GM19438 (cell line): ENCODE measurements at regions not wholly inside any gene's neighbourhood (a gene's known extent, or its start where the extent isn't known, plus 50 kb on each side); places are given as distances from the start of the nearest gene placed in this dataset.
"Not testable (repeated sequence)": the region's sequence is repeated elsewhere in the genome, so short reads cannot be mapped to it uniquely, and the experiment has no call there.

Experiments used
- ATAC-seq: cut with Tn5 transposase; IDR thresholded peaks from one replicate; pipeline ENCODE4 v1.9.1; 2021; ENCODE audit warnings: low read depth; ENCODE audit not compliant: unreplicated experiment

DNA sequence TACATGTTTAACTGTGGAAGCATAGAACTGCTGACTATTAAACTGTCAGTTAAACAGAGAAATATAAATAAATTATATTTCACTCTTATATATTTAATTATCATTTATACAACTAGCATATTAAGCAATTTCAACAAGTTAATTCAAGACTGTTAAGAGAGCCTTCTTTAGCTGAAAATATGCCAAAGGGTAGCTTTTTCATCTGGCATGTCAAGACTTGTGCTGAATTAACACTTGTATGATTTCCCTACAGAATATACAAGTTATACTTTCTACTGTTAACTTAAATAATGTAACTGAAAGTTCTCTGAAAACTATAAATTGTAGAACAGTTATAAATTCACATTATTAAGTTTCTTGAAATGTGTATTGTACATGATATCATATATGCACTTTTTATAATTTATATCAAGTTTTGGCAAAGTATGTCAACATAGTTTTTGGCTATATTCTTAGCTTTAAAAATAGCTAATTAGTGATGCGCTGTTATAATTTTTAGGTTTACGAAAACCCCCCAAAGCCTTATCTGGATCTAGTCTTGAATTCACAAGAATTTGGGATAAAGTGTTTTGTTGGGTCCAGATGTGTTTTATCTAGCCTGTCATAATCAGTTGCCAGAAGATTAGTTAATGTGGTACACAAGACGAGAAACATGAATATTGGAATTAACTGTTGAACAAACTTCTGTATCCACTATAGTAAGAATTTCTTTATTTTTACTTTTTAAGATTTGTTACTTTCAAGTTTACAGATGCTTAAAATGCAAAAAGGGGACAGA lies 231.1 kb upstream of the FOXP2 start:
- no peak for ATAC-seq

DNA sequence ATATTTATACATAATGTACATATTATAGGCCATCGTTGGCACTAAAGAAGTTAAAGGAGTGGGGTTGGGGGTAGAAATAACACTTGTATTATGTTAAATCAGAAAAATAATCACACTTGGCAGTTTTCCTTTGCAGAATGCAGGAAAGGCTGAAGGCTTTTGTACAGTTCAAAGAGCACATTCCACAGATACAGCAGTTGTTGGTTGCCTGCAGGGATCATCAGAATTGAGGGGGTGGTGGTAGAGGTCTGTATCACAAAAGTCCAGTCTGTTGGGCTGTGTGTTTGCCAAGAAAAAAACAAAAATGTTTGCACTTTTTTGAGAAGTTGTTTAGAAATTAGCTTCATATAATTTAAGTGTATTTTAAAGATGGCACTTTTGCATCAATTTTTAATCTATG lies 231.8 kb upstream of the FOXP2 start:
- ATAC-seq: no peak

DNA sequence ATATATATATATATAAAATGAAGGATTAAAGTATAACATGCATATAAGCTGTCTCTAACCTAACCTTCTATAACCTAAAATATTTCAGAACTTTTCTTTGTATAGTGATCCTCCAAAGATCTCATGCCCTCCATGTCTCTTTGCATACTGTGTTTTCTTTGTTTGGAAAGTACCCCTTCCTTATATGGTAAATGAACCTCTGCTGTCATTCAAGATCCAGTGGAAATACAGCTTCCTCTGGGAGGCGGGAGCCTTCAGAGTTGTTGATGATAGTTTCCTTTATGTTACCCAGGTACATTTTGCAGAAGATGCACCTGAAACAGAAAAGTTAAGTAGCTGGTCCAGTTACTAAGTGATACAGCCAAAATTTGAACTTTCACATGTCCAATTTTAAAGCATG lies 233.3 kb upstream of the FOXP2 start:
- no peak for ATAC-seq

DNA sequence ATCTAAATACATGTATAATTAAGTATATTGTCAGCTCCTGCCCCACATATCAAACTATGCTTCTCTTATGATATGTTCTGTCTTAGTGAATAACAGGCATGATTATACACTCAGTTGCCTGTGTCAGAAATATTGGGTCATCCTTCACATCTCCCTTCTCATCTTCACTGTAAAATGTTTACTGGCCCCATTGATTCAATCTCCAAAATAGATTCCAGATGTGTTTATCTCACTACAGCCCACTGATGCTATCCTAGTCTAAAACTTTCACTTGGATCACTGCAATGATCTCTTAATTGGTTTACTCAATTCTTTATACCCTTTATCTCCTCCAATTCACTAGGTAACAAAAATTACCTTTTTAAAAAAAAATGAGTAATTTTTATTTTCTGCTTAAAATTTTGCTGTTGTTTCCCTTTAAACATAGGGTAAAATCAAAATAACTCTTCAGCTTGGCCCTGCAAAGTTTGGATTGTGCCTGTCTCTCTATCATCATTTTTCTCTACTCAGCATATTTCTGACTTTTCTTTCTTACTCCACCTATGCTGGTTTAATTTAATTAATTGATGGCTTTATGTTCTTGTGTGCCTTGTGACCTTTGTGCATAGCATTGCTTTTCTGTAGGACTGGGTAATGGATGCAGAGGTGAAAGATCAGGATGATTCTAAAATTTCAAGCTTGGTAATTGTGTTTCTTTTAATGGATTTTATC lies 233.9 kb upstream of the FOXP2 start:
- no peak for ATAC-seq

DNA sequence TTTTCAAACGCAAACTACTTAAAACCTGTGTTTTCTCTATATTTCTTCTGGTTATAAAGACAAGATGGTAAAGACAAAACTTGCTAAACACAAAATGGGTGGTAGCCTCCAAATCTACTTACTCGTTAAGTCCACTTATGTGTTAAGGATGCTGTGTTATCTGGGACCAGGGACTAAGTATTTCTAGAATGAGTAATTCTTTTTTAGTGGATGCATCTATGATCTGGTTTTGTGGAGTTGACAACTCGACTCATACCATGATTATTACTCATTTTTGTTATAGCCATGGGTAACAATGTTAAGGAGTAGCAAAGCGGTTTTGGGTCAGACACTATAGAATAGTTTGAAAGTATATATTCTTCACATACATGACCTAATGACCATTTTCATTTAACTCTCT lies 239.5 kb upstream of the FOXP2 start:
- ATAC-seq: no peak

DNA sequence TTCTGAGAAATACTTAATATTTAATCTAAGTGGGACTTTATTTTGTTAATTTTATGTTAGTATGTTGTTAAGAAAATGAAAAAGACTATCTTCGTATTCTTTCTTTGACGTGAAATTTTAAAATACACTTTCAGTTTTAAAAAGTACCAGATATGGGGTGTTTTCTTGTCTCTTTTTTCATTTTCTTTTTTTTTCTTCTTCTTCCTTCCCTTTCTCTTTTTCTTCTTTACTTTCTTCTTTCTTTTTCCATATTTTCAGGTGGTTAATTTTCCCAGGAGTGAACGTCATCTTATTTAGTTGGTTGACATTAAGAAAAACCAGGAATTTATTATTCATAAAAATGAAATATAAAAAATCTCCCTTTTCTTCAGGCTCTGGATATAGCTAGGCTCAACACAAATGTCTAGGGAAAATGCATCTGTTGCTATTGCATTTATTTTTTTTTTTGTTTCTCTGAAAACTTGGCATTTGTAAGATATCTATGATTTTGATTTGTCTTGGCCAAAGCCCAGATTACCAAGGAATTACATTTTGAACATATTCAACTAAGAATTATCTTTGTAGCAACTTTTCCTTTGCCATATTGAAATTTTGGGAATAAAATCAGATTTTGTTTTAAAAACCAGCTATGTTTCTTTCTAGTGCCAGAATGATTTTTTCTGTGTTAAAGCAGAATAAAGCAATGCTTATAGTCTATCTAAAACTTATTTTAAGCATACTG lies 241.3 kb upstream of the FOXP2 start:
- ATAC-seq: no peak

DNA sequence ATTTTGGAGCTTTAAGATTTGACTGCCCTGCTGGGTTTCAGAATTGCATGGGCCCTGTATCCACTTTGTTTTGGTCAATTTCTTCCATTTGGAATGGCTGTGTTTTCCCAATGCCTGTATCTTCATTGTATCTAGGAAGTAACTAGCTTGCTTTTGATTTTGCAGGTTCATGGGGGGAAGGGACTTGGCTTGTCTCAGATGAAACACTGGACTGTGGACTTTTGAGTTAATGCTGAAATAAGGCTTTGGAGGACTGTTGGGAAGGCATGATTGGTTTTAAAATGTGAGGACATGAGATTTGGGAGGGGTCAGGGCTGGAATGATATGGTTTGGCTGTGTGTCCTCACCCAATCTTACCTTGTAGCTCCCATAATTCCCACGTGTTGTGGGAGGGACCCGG lies 245.2 kb upstream of the FOXP2 start:
- ATAC-seq: not testable (repeated sequence)

DNA sequence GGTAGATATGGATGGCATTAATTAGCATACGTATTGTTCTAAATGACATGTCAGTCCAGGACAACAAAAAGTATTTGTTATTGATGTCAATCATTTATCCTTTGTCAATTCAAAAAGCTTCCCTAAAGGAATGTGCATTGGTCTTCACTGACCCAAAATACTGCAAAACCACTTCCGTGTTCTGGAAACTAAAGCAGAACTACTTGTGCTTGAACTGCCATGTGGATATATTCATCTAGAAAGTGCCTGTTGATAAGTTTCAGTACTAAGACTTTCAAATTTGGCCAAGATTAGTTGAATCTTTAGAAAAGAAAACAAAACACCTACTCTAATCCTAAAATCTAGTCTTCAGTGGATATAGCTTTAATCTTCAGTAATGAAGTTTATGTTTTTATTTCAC lies 242.1 kb upstream of the PPP1R3A start:
- no peak for ATAC-seq

DNA sequence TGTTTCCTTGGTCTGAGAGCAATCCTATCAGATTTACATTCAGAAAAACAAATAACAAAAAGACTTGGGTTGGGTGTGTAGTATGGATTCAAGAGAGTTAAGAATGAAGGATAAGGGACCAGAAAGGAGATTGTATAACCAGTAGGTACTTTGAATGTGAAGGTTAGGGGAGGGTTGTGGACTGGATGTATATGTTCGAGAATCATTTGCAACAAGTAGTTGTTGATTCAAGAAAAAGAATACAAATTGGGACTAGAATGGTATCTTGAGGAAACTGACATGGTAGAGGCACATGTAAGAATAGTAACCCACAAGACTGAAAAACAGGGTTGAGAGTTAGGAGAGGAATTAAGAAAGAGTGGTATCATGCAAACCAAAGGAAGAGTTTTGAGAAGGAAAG lies 240.0 kb upstream of the PPP1R3A start:
- ATAC-seq: no peak

DNA sequence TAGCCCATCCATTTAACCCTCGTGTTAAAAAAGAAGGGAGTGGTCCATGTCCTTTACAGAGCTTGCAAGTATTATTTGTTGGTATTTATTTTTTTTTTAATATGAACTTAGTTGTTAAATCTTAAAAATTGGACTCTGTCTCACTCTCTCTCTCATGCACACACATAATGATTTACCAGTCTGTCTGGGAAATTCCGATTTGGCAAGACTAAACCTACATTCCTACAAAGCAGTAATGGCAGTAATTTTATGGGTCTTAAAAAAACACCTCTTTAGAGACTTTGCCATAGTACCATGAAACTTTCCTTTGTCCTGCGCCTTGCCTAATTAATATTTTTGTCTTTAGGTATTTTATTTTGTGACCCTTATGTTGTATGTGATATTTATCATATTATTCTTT lies 239.5 kb upstream of the PPP1R3A start:
- no peak for ATAC-seq

DNA sequence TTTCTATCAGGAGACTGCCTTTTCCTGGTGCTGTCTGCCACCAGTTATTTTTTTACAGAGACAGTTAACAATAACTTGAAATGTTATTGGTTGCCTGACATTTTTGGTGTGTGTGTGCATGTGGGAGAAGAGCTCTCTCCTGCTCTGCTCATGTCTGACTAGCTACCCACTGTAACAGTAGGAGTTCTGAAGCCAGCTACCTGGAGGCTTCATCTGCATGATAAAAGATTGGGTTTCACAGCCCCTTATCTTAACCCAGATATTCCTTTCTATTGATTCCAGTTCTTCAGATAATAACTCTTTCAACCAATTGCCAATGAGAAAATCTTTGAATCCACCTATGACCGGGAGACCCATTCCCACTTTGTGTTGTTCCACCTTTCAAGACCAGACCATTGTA lies 237.4 kb upstream of the PPP1R3A start:
- no peak for ATAC-seq

DNA sequence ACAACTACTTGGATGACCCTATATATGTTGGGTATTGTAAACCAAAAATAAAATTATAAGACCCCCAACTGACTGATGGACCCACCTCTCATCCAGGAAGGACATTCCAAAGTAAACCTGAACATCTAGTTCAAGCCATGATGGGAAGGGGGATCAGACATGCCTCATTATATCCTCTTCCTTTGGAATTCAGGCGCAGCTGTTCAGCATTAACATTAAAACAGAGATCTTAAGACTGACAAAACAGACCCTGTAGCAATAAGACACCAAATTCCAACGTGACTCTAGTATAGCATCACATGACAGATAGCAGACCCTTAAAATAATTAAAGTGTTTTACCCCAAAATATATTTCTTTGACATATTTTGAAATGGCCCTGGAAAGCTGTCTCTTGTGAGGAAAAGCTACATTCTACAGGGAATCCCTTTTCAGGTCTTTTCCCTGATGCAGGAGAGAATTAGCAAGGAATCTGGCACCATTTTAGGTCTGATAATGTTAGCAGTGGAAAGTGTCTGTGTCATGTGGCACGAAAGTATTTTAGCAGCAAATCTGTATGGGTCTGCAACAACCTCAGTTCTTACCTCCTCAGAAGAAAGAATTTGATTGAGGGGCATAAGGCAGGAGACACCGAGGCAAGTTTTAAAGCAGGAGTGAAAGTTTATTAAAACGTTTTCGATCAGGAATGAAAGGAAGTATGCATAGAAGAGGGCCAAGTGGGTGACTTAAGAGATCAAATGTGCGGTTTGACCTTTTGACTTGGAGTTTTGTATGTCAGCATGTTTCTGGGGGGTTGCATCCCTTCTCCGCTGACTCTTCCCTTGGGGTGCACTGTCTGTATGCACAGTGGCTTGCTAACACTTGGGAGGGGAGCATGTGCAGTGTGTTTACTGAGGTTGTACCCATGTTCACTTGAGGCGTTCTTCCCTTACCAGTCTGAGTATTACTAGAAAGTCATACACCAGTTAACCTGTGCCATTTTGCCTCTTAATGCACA lies 236.6 kb upstream of the PPP1R3A start:
- no peak for ATAC-seq

DNA sequence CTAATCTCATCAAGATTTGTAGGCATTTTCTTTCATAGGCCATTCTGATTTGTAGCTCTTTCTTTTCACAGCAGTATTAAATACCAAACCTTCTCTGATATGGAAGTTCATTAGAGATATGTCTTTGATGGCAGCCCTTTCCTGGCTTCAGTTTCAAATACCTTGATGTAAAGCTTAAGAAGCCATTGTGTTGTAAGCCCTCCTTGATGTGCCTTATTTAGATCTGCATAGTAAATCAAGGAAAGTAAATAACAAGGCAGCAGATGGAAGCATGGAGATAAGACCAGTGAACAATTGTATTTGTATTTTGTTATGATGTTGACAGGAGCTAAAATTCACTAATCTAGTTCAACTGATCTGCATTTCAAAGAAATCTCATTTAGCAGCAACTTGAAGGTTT lies 234.9 kb upstream of the PPP1R3A start:
- no peak for ATAC-seq

DNA sequence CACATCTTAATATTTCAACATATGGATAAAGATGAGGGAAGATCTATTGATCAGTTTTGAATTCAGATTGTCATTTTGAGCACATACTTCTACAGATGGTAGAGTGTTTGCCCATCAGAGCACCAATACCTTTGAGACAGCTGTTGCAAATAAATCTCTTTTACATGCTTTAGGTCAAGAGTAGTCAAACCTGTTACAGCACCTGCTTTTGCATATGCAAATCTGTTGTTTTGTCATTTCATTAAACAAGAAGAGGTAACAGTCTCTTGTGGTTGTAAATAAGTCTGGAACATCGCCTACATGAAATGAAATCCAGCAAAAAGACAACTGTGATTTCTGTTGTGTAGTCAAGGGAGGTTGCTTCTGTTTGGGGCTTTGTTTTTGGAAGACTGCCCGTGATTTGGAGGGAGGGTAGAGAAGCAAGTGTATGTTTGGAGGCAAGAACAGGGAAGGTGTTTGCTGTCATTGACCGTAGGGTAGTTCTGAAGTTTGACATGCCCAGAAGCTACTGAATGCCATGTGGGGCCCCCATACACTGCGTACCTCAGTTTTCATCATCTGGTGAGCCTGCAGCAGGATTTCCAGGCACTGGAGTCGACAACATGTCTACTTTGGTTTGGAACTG lies 233.6 kb upstream of the PPP1R3A start:
- ATAC-seq: no peak

DNA sequence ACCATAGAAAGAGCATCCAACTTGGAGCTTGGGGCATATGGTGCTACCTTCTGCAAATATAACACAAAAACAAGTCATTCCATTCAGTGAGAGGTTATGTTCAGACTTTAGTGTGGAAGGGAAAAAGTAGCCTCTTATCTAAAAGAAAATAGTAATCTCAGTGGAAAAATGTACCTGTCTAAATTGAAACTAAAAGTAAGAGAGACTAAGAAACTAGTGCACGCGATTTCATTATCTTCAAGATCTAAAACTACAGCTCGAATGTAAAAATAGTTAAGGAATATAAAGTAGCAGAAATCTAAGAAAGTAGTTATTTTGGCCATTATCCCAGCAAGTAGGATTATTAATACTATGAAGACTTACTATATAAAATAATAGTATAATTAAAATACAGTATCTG lies 233.0 kb upstream of the PPP1R3A start:
- no peak for ATAC-seq

DNA sequence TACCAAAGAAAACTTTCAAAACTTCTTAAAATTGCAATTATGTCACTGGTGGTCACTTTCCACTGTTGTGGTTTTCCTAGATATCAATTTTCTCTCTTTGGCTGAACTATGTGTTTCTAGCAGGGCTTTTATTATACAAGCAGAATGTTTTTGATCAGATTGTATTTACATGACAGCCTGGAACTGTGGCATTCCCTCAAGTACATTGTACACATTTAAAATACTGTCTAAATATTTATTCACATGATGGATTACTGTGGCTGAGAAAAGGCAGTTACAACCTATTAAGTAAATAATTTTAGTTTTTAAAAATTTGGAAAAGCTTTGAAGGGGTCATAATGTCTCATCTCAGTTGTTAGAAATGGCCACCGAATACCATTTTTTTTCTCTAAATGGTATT lies 231.9 kb upstream of the PPP1R3A start:
- no peak for ATAC-seq

DNA sequence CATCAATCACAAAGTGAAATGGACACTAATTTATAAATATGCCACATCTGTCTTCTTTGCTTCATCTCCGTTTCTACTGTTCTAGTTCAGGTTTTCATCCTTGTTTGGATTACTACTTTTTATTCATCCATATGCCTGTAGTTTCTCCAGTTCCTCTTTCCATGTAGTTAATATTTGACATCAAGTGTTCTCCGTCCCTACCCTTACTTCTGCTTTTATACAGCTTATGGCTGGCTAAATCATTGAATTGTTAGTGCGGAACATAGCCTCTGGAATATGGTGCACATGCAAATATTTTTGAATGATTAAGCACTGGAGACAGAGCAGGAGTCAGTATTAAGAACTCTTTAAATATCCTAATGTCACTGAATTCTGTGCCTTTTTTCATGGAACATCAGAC lies 230.0 kb upstream of the PPP1R3A start:
- no peak for ATAC-seq

DNA sequence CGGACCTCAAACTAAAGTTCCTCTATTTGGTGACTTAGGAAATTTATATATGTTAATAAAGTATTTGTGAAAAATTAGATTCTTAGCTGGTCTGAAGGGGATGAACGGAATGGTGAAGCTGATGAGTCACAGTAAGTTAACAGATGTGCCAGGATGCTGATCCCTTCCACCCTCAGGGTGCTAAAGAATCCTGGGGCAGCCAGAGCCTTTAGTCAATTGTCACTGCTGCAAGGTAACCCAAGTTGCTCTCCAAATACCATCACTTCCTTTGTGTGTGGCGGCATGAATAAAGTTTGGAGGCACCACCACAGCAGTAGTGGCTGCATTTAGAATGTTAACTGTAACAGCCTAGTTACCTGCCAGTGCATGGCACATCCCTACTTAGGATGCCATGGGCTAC lies 222.6 kb upstream of the PPP1R3A start:
- ATAC-seq: no peak

DNA sequence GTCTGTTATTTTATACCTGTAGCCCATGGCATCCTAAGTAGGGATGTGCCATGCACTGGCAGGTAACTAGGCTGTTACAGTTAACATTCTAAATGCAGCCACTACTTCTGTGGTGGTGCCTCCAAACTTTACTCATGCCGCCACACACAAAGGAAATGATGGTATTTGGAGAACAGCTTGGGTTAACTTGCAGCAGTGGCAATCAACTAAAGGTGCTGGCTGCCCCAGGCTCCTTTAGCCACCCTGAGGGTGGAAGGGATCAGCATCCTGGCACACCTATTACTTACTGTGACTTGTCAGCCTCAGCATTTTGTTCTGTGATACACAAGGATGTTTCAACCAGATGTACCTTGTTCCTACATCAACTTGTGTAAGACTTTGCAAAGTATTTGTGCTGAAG lies 221.8 kb upstream of the PPP1R3A start:
- ATAC-seq: no peak

DNA sequence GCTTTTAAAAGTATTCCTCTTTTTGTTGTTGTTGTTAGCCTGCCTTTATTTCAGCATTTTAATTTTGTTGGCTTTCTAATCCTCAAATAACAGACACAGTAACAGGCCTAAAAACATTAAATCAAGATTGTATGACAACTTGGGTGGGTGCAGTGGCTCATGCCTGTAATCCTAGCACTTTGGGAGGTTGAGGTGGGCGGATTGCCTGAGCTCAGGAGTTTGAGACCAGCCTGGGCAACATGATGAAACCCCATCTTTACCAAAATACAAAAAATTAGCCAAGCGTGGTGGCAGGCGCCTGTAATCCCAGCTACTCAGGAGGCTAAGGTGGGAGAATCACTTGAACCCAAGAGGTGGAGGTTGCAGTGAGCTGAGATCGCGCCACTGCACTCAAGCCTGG lies 220.9 kb upstream of the PPP1R3A start:
- ATAC-seq: not testable (repeated sequence)
